ENCODE measurements at regions not wholly inside any gene's neighbourhood (a gene's known extent, or its start where the extent isn't known, plus 50 kb on each side); places are given as distances from the start of the nearest gene placed in this dataset.
"Not testable (repeated sequence)": the region's sequence is repeated elsewhere in the genome, so short reads cannot be mapped to it uniquely, and the experiment has no call there.

DNA sequence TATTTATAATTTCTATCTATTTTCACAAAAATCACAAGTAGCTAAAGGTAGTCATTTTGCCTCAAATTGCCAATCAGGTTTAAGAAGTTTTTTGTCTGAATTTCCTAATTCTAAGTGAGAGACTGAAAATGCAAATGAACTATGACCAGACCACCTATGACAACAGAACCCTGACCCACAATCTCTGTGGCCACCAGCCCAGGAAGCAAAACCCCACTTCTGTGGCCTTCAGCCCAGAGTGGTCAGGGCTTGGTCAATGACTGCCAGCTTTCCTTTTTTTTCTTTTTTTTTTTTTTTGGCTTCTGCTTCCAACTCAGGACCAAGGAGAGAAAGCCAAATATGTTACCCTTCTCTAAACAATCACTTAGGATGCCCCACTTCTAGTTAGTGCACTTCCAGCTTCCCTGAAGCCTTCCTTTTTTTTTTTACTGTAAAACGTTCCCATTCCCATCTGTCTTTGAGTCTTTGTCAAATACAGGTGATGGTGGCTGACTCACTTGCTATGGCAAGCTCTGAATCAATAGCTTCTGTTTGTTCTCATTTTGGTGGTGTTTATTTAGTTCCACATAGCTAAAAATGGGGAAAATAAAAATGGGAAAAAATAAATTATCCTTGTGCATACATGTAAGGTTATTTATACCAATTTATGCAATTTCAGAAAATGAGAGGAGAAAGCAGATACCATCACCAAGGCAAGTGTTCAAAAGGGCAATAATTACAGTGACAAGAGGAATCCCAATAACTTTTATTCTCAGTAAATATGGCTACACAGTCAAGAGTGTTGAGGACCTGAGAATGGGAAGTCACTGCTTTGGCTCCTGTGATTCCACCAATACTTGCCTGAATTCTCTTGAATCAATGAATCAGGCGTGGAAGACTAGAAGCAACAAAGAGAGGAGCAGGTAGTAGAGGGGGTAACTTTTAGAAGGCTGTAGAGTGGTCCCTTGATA, 170.3 kb upstream of the PDE7B start:
- Mint-ChIP-seq H3K27me3 (no peaks in the 10 kb centered on the region), H3K4me1 (no peaks in the 10 kb centered on the region), H3K36me3 (no peaks in the 10 kb centered on the region), H3K9me3 (peaks cover 0 to 2% of the 10 kb centered on the region in 2 donors), H3K4me3 (no peak overlapping the region), H3K27ac (no peak overlapping the region)
- ATAC-seq (replicated peaks) (no peak), DNase-seq (no peak)

DNA sequence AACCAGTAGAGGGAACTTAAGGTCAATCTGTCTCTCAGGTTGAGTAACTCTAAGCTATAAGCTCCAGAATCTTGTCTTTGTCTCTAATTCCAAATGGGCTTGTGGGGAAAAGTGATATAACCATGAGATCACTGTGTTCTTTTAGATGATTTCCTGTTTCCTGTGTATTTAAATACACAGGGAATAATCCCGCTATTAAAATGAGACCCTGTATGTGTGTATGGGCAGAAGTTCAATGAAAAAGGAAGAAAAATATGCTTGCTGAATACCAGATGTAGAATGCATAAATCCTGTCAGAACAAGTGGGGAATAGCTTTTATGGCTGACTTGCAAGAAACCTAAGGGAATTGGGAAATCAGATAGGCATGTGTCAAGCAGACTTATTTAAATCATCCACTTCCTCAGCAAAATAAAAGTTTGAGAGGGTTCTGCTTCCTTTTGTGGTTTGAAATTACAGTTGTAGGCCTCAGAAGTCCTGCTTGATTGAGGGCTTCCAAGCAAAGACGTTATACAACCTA, 164.7 kb upstream of the PDE7B start:
- peaks cover 13 to 28% of the 10 kb centered on the region in 2 donors for H3K4me1 Mint-ChIP-seq
- H3K4me3 Mint-ChIP-seq = no peak overlapping the region
- H3K27ac Mint-ChIP-seq = no peak overlapping the region
- DNase-seq = no peak
- H3K36me3 Mint-ChIP-seq = peaks cover 0 to 2% of the 10 kb centered on the region in 2 donors
- ATAC-seq (replicated peaks) = no peak
- H3K9me3 Mint-ChIP-seq = peaks cover 0 to 4% of the 10 kb centered on the region in 2 donors
- no peaks in the 10 kb centered on the region for H3K27me3 Mint-ChIP-seq

- H3K4me3 Mint-ChIP-seq; H3K9me3 Mint-ChIP-seq; ATAC-seq (replicated peaks); DNase-seq; H3K36me3 Mint-ChIP-seq; H3K27ac Mint-ChIP-seq; H3K27me3 Mint-ChIP-seq: not testable (repeated sequence)
- peaks cover 13 to 35% of the 10 kb centered on the region in 2 donors for H3K4me1 Mint-ChIP-seq
Observed at GRCh38 chr6:135688476-135688875, 163.0 kb upstream of the PDE7B start.

DNA sequence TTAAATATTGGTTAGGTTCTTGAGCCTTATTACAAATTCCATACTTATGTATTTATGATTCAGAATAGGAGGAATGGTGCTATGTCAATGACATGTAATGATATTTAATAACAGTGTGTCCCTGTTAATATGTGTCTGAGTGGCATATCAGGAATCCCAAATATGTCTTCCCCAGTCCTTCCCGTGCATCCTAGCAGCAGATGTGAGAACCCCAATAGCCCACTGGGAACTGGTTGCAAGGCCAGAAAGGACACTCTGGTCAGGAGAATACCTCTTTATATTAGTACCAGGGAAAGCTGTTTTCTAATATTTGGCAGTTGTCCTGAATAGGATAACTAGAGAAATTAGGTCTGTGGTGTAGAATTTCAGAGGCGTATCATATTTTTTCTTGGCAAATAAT, 159.1 kb upstream of the PDE7B start:
- Mint-ChIP-seq H3K9me3 (peaks cover 0 to 4% of the 10 kb centered on the region in 2 donors), H3K27me3 (peaks cover 3% of the 10 kb centered on the region in 2 donors), H3K4me3 (no peak overlapping the region), H3K4me1 (peaks cover 10 to 26% of the 10 kb centered on the region in 2 donors), H3K27ac (no peak overlapping the region), H3K36me3 (peaks cover 0 to 2% of the 10 kb centered on the region in 2 donors)
- no peak for DNase-seq
- no peak for ATAC-seq (replicated peaks)

GRCh38 chr6:135693811-135694370, 157.6 kb upstream of the PDE7B start:
- H3K4me1 Mint-ChIP-seq = peaks cover 9 to 18% of the 10 kb centered on the region in 2 donors
- peaks cover 8 to 9% of the 10 kb centered on the region in 2 donors for H3K27me3 Mint-ChIP-seq
- H3K27ac Mint-ChIP-seq = no peak overlapping the region
- H3K36me3 Mint-ChIP-seq = peaks cover 0 to 1% of the 10 kb centered on the region in 2 donors
- peaks cover 0 to 1% of the 10 kb centered on the region in 2 donors for H3K9me3 Mint-ChIP-seq
- H3K4me3 Mint-ChIP-seq = no peak overlapping the region
- ATAC-seq (replicated peaks) (no peak), DNase-seq (no peak)

- Mint-ChIP-seq H3K4me1 (peaks cover 2 to 12% of the 10 kb centered on the region in 2 donors), H3K4me3 (no peak overlapping the region), H3K27ac (no peak overlapping the region), H3K36me3 (no peaks in the 10 kb centered on the region), H3K9me3 (no peaks in the 10 kb centered on the region), H3K27me3 (peaks cover 12 to 14% of the 10 kb centered on the region in 2 donors)
- no peak for DNase-seq
- no peak for ATAC-seq (replicated peaks)
Observed at GRCh38 chr6:135699705-135700104, 151.8 kb upstream of the PDE7B start.

GRCh38 chr6:135701426-135701825, 150.1 kb upstream of the PDE7B start:
- DNase-seq (no peak), ATAC-seq (replicated peaks) (no peak)
- Mint-ChIP-seq H3K4me1 (peaks cover 2 to 12% of the 10 kb centered on the region in 2 donors), H3K4me3 (no peak overlapping the region), H3K9me3 (no peaks in the 10 kb centered on the region), H3K27ac (no peak overlapping the region), H3K36me3 (no peaks in the 10 kb centered on the region), H3K27me3 (peaks cover 13 to 17% of the 10 kb centered on the region in 2 donors)

GRCh38 chr6:135703007-135703406, 148.5 kb upstream of the PDE7B start:
- Mint-ChIP-seq H3K27ac (peak overlapping the region; percentile 75), H3K9me3 (no peaks in the 10 kb centered on the region), H3K4me3 (no peak overlapping the region), H3K4me1 (peaks cover 2 to 12% of the 10 kb centered on the region in 2 donors), H3K36me3 (no peaks in the 10 kb centered on the region), H3K27me3 (peaks cover 13% of the 10 kb centered on the region in 2 donors)
- ATAC-seq (replicated peaks) (peak; percentile 71 to 72), DNase-seq (no peak)

GRCh38 chr6:135703621-135704020, 147.9 kb upstream of the PDE7B start:
- peaks cover 13% of the 10 kb centered on the region in 2 donors for H3K27me3 Mint-ChIP-seq
- no peaks in the 10 kb centered on the region for H3K36me3 Mint-ChIP-seq
- no peaks in the 10 kb centered on the region for H3K9me3 Mint-ChIP-seq
- H3K27ac Mint-ChIP-seq = peak overlapping the region; percentile 85
- peak; percentile 63 to 85 for ATAC-seq (replicated peaks)
- peaks cover 2 to 12% of the 10 kb centered on the region in 2 donors for H3K4me1 Mint-ChIP-seq
- DNase-seq = peak; percentile 17
- H3K4me3 Mint-ChIP-seq = no peak overlapping the region

GRCh38 chr6:135707426-135707825, 144.1 kb upstream of the PDE7B start:
- Mint-ChIP-seq H3K4me1 (peaks cover 2 to 12% of the 10 kb centered on the region in 2 donors), H3K27ac (no peak overlapping the region), H3K27me3 (peaks cover 7 to 12% of the 10 kb centered on the region in 2 donors), H3K36me3 (no peaks in the 10 kb centered on the region), H3K4me3 (no peak overlapping the region), H3K9me3 (no peaks in the 10 kb centered on the region)
- no peak for DNase-seq
- no peak for ATAC-seq (replicated peaks)

GRCh38 chr6:135710042-135710441, 141.5 kb upstream of the PDE7B start:
- Mint-ChIP-seq H3K27ac (no peak overlapping the region), H3K9me3 (no peaks in the 10 kb centered on the region), H3K27me3 (peaks cover 7 to 12% of the 10 kb centered on the region in 2 donors), H3K4me3 (no peak overlapping the region), H3K36me3 (no peaks in the 10 kb centered on the region), H3K4me1 (no peaks in the 10 kb centered on the region)
- ATAC-seq (replicated peaks) (no peak), DNase-seq (no peak)

GRCh38 chr6:135722190-135722589, 129.3 kb upstream of the PDE7B start:
- peaks cover 0 to 2% of the 10 kb centered on the region in 2 donors for H3K4me1 Mint-ChIP-seq

DNA sequence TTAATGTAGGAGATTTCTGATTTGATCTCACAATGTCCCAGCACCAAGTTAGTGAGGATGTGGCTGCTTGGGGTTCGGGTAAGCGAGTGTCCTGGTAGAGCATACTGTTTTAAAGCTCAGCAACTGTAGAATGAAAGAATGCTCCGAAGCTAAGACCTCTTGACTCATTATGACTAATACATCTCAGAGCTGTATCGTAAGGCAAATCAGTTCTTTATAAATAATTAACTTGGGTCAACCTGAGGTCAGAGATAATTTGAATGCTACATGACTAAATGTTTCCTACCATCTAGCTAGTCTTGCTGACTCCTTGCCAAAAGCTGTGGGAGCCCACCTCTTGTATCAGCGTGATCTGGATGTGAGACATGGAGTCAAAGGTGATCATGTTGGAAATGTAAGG, 128.8 kb upstream of the PDE7B start:
- Mint-ChIP-seq H3K4me1 (peaks cover 0 to 2% of the 10 kb centered on the region in 2 donors), H3K27me3 (no peaks in the 10 kb centered on the region), H3K27ac (no peak overlapping the region), H3K9me3 (peaks cover 22 to 32% of the 10 kb centered on the region in 2 donors), H3K36me3 (peaks cover 5 to 13% of the 10 kb centered on the region in 2 donors), H3K4me3 (no peak overlapping the region)
- ATAC-seq (replicated peaks) = peak; percentile 48 to 57
- no peak for DNase-seq

More at GRCh38 chr6:135722190-135722589, 129.3 kb upstream of the PDE7B start:
- H3K27ac Mint-ChIP-seq = no peak overlapping the region
- no peak for ATAC-seq (replicated peaks)
- no peak for DNase-seq
- H3K36me3 Mint-ChIP-seq = peaks cover 5 to 13% of the 10 kb centered on the region in 2 donors
- H3K4me3 Mint-ChIP-seq = no peak overlapping the region
- peaks cover 22 to 32% of the 10 kb centered on the region in 2 donors for H3K9me3 Mint-ChIP-seq
- H3K27me3 Mint-ChIP-seq = no peaks in the 10 kb centered on the region

DNA sequence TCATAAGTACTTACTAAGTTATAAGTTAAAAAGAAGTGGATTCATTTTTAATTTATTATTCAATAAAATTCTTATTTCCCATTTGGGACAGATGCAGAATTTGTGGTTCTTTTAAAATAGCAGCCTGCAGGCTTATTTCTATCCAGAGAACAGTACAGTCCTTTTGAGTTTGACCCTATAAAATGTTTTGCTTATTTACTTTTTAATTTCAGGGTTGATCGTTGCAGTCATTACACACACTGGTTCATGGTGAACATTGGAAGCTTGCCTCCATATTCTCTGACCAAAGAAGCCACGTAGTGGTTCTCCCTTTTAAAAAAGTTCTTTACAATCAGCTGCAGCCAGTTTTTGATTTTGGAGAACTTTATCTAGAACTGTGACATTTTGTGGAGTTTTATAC, 122.9 kb upstream of the PDE7B start:
- Mint-ChIP-seq H3K27me3 (peaks cover 0 to under 1% of the 10 kb centered on the region in 2 donors), H3K9me3 (peaks cover 17 to 25% of the 10 kb centered on the region in 2 donors), H3K4me1 (no peaks in the 10 kb centered on the region), H3K4me3 (no peak overlapping the region), H3K36me3 (peaks cover 5 to 13% of the 10 kb centered on the region in 2 donors), H3K27ac (no peak overlapping the region)
- DNase-seq (no peak), ATAC-seq (replicated peaks) (no peak)
